ENCODE measurements at regions not wholly inside any gene's neighbourhood (a gene's known extent, or its start where the extent isn't known, plus 50 kb on each side); places are given as distances from the start of the nearest gene placed in this dataset.
A peak's percentile ranks its signal among the peaks of the same experiment; 100 is the strongest.
"Not testable (repeated sequence)": the region's sequence is repeated elsewhere in the genome, so short reads cannot be mapped to it uniquely, and the experiment has no call there.

DNA sequence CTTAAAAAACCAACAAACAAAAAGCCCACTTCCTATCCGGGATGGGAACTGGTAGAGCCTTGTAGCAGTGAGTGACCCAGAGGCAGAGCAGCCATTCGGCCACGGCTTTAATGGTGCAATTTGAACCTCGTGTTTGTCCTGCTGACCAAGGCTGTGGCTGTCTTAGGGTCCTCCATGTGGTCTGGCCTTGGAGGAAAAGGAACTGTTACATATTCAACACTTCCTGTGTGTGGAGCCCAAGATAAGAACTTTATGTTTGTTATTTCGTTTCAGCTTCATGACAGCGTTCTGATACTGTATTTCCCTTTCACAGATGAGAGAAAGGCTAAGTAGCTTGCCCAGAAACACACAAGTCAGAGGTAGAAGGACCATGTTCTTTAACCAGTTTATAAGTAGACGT is 269.8 kb downstream of the SV2B start:
- peak; percentile 96 for TF ChIP-seq MYC (IDR thresholded peaks at IDR 0.05; ENCODE audit: low read depth, low read length)
- TF ChIP-seq POLR2A (IDR thresholded peaks at IDR 0.05; ENCODE audit: extremely low read depth, insufficient read length) = no peak
- TF ChIP-seq, protein P1, sequence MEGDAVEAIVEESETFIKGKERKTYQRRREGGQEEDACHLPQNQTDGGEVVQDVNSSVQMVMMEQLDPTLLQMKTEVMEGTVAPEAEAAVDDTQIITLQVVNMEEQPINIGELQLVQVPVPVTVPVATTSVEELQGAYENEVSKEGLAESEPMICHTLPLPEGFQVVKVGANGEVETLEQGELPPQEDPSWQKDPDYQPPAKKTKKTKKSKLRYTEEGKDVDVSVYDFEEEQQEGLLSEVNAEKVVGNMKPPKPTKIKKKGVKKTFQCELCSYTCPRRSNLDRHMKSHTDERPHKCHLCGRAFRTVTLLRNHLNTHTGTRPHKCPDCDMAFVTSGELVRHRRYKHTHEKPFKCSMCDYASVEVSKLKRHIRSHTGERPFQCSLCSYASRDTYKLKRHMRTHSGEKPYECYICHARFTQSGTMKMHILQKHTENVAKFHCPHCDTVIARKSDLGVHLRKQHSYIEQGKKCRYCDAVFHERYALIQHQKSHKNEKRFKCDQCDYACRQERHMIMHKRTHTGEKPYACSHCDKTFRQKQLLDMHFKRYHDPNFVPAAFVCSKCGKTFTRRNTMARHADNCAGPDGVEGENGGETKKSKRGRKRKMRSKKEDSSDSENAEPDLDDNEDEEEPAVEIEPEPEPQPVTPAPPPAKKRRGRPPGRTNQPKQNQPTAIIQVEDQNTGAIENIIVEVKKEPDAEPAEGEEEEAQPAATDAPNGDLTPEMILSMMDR (IDR thresholded peaks at IDR 0.05; ENCODE audit: low read depth, low read length) = no peak
- TF ChIP-seq, protein P2, sequence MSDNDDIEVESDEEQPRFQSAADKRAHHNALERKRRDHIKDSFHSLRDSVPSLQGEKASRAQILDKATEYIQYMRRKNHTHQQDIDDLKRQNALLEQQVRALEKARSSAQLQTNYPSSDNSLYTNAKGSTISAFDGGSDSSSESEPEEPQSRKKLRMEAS (IDR thresholded peaks at IDR 0.05; ENCODE audit: low read depth, low read length) = peak; percentile 95
- no peak overlapping the region for H3K4me3 ChIP-seq (ENCODE audit: low read depth, low read length)
- DNase-seq (ENCODE audit: low read depth) = peak; percentile 68

DNA sequence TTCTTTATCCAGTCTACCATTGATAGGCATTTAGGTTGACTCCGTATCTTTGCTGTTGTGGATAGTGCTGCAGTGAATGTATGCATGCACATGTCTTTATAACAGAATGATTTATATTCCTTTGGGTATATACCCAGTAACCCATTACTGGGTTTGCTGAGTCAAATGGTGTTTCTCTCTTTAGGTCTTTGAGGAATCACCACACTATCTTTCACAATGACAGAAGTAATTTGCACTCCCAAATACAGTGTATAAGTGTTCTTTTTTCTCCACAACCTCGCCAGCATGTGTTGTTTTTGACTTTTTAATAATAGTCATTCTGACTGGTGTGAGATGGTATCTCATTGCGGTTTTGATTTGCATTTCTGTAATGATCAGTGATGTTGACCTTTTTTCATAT is 271.3 kb downstream of the SV2B start:
- not testable (repeated sequence) for H3K4me3 ChIP-seq (ENCODE audit: low read depth, low read length); DNase-seq (ENCODE audit: low read depth)

DNA sequence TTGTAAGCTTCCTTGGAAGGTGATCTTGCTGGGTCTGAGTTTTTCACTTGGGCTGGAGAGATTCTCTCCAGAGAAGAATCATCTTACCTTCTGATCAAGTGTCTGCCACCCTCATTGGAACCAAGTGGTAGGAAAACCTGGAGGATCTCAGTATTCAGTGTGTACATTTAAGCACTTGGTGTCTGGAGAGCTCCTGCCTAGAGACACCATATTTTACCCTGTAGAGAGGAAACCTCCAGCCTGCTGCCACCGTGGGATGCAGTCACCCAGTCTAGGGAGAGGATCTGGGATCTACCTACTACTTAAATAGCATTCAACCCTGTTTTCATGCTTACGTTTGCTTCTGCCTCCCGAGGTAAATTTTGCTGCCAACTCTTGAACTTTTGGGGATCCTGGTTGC is 274.3 kb downstream of the SV2B start:
- no peak overlapping the region for H3K4me3 ChIP-seq (ENCODE audit: low read depth, low read length)
- DNase-seq (ENCODE audit: low read depth) = no peak
- no peak for TF ChIP-seq MYC (IDR thresholded peaks at IDR 0.05; ENCODE audit: low read depth, low read length)
- no peak for TF ChIP-seq POLR2A (IDR thresholded peaks at IDR 0.05; ENCODE audit: extremely low read depth, insufficient read length)
- TF ChIP-seq, protein P1 (IDR thresholded peaks at IDR 0.05; ENCODE audit: low read depth, low read length) = no peak

DNA sequence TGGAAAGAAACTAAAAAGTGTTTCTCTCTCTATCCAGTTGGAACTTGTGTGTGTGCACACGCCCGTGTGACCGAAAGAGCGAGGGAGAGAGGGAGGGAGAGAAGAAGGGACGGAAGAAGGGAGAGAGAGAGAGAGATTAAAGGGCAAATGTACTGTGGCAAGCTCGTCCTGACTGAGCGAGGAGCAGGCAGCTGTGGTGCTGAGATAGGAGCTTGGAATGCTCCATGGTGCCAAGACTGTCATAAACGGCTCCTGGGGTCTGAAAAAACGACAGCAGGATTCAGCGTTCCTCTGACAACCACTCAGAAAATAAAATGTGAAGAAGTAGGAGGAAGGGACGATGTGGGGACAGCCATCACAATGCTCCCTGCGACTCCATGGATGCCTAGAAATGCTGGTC is 276.0 kb downstream of the SV2B start:
- H3K4me3 ChIP-seq (ENCODE audit: low read depth, low read length) = no peak overlapping the region
- TF ChIP-seq MYC (IDR thresholded peaks at IDR 0.05; ENCODE audit: low read depth, low read length) (no peak), POLR2A (IDR thresholded peaks at IDR 0.05; ENCODE audit: extremely low read depth, insufficient read length) (no peak)
- TF ChIP-seq, protein P2 (IDR thresholded peaks at IDR 0.05; ENCODE audit: low read depth, low read length) = no peak
- TF ChIP-seq, protein P1 (IDR thresholded peaks at IDR 0.05; ENCODE audit: low read depth, low read length) = no peak
- no peak for DNase-seq (ENCODE audit: low read depth)

DNA sequence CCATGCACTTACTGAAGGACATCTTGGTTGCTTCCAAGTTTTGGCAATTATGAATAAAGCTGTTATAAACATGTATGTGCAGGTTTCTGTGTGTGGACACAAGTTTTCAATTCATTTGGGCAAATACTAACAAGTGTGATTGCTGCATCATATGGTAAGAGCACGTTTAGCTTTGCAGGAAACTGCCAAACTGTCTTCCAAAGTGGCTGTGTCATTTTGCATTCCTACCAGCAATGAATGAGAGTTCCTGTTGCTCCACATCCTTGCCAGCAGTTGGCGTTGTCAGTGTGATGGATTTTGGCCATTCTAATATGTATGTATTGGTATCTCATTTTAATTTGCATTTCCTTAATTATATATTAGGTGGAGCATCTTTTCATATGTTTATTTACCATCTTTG is 280.1 kb downstream of the SV2B start:
- no peak for TF ChIP-seq MYC (IDR thresholded peaks at IDR 0.05; ENCODE audit: low read depth, low read length)
- TF ChIP-seq POLR2A (IDR thresholded peaks at IDR 0.05; ENCODE audit: extremely low read depth, insufficient read length) = no peak
- TF ChIP-seq, protein P1 (IDR thresholded peaks at IDR 0.05; ENCODE audit: low read depth, low read length) = no peak
- TF ChIP-seq, protein P2 (IDR thresholded peaks at IDR 0.05; ENCODE audit: low read depth, low read length) = no peak
- no peak for DNase-seq (ENCODE audit: low read depth)
- no peak overlapping the region for H3K4me3 ChIP-seq (ENCODE audit: low read depth, low read length)

DNA sequence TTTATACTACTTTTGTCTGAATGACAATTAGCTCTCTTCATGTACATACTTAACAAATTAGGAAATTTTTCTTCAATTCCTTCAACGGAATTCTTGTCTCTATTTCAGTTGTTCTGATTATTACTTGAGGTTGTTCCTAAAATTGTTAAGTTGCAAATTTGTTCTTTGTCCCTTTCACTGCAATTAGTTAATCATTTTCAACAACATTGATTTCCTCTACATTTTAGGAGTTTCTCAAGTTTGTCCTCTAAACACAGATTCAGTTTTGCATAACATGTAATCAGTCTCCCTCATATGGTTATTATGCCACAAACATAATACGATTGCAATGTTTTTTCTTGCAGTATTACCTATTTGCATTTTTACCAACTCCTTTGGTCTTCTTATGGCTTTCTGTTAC is 283.5 kb downstream of the SV2B start:
- TF ChIP-seq, protein P2 (IDR thresholded peaks at IDR 0.05; ENCODE audit: low read depth, low read length) = no peak
- TF ChIP-seq, protein P1 (IDR thresholded peaks at IDR 0.05; ENCODE audit: low read depth, low read length) = no peak
- TF ChIP-seq MYC (IDR thresholded peaks at IDR 0.05; ENCODE audit: low read depth, low read length) (no peak), POLR2A (IDR thresholded peaks at IDR 0.05; ENCODE audit: extremely low read depth, insufficient read length) (no peak)

More for the DNA sequence above, 283.5 kb downstream of the SV2B start:
- no peak for DNase-seq (ENCODE audit: low read depth)
- no peak overlapping the region for H3K4me3 ChIP-seq (ENCODE audit: low read depth, low read length)

All from NB4 (cell line).